Body of pancreas (tissue), 4 donors: ENCODE measurements at regions not wholly inside any gene's neighbourhood (a gene's known extent, or its start where the extent isn't known, plus 50 kb on each side); places are given as distances from the start of the nearest gene placed in this dataset.

Experiments used
- ATAC-seq: fragments of 150-250 bp; one replicate; pipeline ENCODE4 v1.9.1; 2016
- DNase-seq, 4 donors: peaks; one replicate each; pipeline ENCODE4 v3.0.0-alpha.2; 2019
- H3K27ac ChIP-seq, 4 donors: fragments of 200-600 bp; sonication (generic); 1 replicate in 3 of 4; 2 replicates in 1 of 4; pipeline versions ENCODE4 v1.5.1 to v1.6.1; 2016 to 2019; ENCODE audit warnings: mild to moderate bottlenecking in 1 of 4, mixed read lengths in 1 of 4, moderate library complexity in 1 of 4
- H3K27me3 ChIP-seq, 2 donors: fragments of 200-600 bp; sonication (generic); one replicate each; pipeline ENCODE4 v1.6.0; 2016; ENCODE audit warnings: mild to moderate bottlenecking in 1 of 2
- H3K36me3 ChIP-seq, 2 donors: fragments of 200-600 bp; sonication (generic); replicated peaks in 1 of 2; 2 replicates each; pipeline ENCODE4 v1.5.1; 2016; ENCODE audit warnings: low read depth in 2 of 2; ENCODE audit not compliant: insufficient read depth in 1 of 2
- H3K4me1 ChIP-seq: fragments of 200-600 bp; sonication (generic); one replicate; pipeline ENCODE4 v1.6.0; 2016
- H3K4me3 ChIP-seq, 2 donors: fragments of 200-600 bp; sonication (generic); 1 replicate in 1 of 2; 2 replicates in 1 of 2; pipeline ENCODE4 v1.5.1; 2016 to 2019
- H3K9me3 ChIP-seq, 3 donors: fragments of 200-600 bp; sonication (generic); 1 replicate in 2 of 3; 2 replicates in 1 of 3; pipeline ENCODE4 v1.5.1; 2016
- POLR2A ChIP-seq, 3 donors: fragments of 450-650 bp; IDR thresholded peaks; one replicate each; pipeline ENCODE4 v1.6.1; 2016; ENCODE audit warnings: antibody characterized with exemption in 3 of 3, mild to moderate bottlenecking in 2 of 3
- WGBS, 2 donors: methylation state at CpG; one replicate each; pipeline ENCODE4 v1.1.5; 2017; 5-methylcytosine and 5-hydroxymethylcytosine counted together
- intact Hi-C: fragments of 100-400 bp; cut with DNase I; formaldehyde crosslinking; loops from one replicate; pipeline ENCODE4 v1.15.1; 2023
- TF ChIP-seq, protein P1 (sequence below), 7 experiments: fragments of 450-650 bp in 4 of 7; fragments of 200-600 bp in 3 of 7; sonication (generic) in 3 of 7; IDR thresholded peaks; one replicate each; pipeline ENCODE4 v1.5.1; 2016 to 2019; ENCODE audit warnings: antibody characterized with exemption in 7 of 7

GRCh38 chr5:104785097-104785496 is 1222.5 kb upstream of the NUDT12 start:
- Histone ChIP-seq H3K9me3 (no peaks in the 10 kb centered on the region), H3K36me3 (no peaks in the 10 kb centered on the region), H3K27ac (no peak overlapping the region), H3K4me3 (no peak overlapping the region), H3K27me3 (no peaks in the 10 kb centered on the region), H3K4me1 (no peaks in the 10 kb centered on the region)
- TF ChIP-seq, protein P1, sequence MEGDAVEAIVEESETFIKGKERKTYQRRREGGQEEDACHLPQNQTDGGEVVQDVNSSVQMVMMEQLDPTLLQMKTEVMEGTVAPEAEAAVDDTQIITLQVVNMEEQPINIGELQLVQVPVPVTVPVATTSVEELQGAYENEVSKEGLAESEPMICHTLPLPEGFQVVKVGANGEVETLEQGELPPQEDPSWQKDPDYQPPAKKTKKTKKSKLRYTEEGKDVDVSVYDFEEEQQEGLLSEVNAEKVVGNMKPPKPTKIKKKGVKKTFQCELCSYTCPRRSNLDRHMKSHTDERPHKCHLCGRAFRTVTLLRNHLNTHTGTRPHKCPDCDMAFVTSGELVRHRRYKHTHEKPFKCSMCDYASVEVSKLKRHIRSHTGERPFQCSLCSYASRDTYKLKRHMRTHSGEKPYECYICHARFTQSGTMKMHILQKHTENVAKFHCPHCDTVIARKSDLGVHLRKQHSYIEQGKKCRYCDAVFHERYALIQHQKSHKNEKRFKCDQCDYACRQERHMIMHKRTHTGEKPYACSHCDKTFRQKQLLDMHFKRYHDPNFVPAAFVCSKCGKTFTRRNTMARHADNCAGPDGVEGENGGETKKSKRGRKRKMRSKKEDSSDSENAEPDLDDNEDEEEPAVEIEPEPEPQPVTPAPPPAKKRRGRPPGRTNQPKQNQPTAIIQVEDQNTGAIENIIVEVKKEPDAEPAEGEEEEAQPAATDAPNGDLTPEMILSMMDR (IDR thresholded peaks at IDR 0.05) = no peak
- TF ChIP-seq POLR2A (IDR thresholded peaks at IDR 0.05) = no peak
- DNase-seq = no peak
- intact Hi-C loops = no loop called here
- no peak for ATAC-seq
- WGBS, 2 donors = 85 to 89% methylated on average over 2 of the region's 2 CpGs

- 70 to 73% methylated on average over 8 of the region's 8 CpGs for WGBS, 2 donors
- no peaks in the 10 kb centered on the region for H3K36me3 ChIP-seq
- intact Hi-C loops = no loop called here
- no peaks in the 10 kb centered on the region for H3K27me3 ChIP-seq
- no peak overlapping the region for H3K27ac ChIP-seq
- no peaks in the 10 kb centered on the region for H3K9me3 ChIP-seq
- no peak overlapping the region for H3K4me3 ChIP-seq
- no peak for DNase-seq
- TF ChIP-seq, protein P1 (IDR thresholded peaks at IDR 0.05) = no peak
- TF ChIP-seq POLR2A (IDR thresholded peaks at IDR 0.05) = no peak
- ATAC-seq = no peak
- H3K4me1 ChIP-seq = no peaks in the 10 kb centered on the region
Measured at GRCh38 chr5:104774372-104774771, 1211.8 kb upstream of the NUDT12 start.

- TF ChIP-seq, protein P1 (IDR thresholded peaks at IDR 0.05) = no peak
- no peak for TF ChIP-seq POLR2A (IDR thresholded peaks at IDR 0.05)
- 82 to 85% methylated on average over 2 of the region's 2 CpGs for WGBS, 2 donors
- ATAC-seq (no peak), DNase-seq (no peak)
- H3K4me1 ChIP-seq = no peaks in the 10 kb centered on the region
- H3K36me3 ChIP-seq = no peaks in the 10 kb centered on the region
- no peak overlapping the region for H3K27ac ChIP-seq
- intact Hi-C loops = no loop called here
- no peak overlapping the region for H3K4me3 ChIP-seq
- no peaks in the 10 kb centered on the region for H3K9me3 ChIP-seq
- no peaks in the 10 kb centered on the region for H3K27me3 ChIP-seq
Measured at GRCh38 chr5:104764197-104764596, 1201.6 kb upstream of the NUDT12 start.

DNA sequence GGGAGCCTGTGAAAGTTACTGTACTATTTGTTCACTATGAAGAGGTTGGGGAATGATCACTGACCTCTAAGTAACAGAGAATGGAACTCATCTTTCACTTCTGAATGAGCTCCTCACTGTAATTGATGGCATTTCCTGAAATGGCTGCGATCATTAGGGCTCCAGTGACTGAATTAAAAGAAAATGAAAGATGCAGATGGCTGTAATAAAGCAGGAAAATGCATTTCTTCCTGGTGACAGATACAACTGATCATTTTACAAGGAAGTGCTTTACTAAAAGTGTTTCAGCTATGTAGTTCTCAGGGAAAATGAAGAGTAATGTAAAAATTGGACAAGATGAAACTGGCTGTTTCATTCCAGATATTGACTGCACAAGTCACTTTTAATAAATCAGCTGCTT is 1200.6 kb upstream of the NUDT12 start:
- TF ChIP-seq POLR2A (IDR thresholded peaks at IDR 0.05) = no peak
- TF ChIP-seq, protein P1 (IDR thresholded peaks at IDR 0.05) = no peak
- Histone ChIP-seq H3K27me3 (no peaks in the 10 kb centered on the region), H3K27ac (no peak overlapping the region), H3K4me3 (no peak overlapping the region), H3K9me3 (no peaks in the 10 kb centered on the region), H3K36me3 (no peaks in the 10 kb centered on the region), H3K4me1 (no peaks in the 10 kb centered on the region)
- intact Hi-C loops = no loop called here
- 62 to 72% methylated on average over 1 of the region's 1 CpG for WGBS, 2 donors
- no peak for ATAC-seq
- no peak for DNase-seq

GRCh38 chr5:104757915-104758314 is 1195.3 kb upstream of the NUDT12 start:
- Histone ChIP-seq H3K4me3 (no peak overlapping the region), H3K27me3 (no peaks in the 10 kb centered on the region), H3K36me3 (no peaks in the 10 kb centered on the region), H3K4me1 (no peaks in the 10 kb centered on the region), H3K27ac (no peak overlapping the region), H3K9me3 (no peaks in the 10 kb centered on the region)
- no peak for DNase-seq
- whole genome bisulfite sequencing, 2 donors = 77 to 87% methylated on average over 1 of the region's 1 CpG
- no peak for ATAC-seq
- intact Hi-C loops = no loop called here
- TF ChIP-seq, protein P1 (IDR thresholded peaks at IDR 0.05) = no peak
- TF ChIP-seq POLR2A (IDR thresholded peaks at IDR 0.05) = no peak
